ENCODE measurements at regions not wholly inside any gene's neighbourhood (a gene's known extent, or its start where the extent isn't known, plus 50 kb on each side); places are given as distances from the start of the nearest gene placed in this dataset.
"Not testable (repeated sequence)": the region's sequence is repeated elsewhere in the genome, so short reads cannot be mapped to it uniquely, and the experiment has no call there.

DNA sequence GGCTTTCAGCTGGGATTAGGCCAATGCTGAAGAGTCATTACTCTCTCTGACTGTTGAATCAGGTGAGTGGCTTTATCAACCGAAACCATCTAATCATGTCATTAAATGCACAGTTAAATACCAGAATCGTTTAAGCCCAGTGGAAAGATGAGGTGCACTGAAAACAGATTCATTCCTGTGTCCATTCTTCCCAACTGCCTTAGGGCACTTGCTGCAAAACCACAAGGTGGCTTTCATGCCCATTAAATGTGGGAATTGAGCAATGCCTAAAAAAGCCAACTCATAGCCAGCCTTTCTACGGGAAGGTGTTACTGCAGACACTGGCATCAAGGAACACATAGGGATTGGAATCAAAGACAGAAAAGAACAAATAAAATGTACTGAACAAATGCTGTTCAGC is 246.3 kb upstream of the NBPF12 start:
- TF ChIP-seq, protein P1, sequence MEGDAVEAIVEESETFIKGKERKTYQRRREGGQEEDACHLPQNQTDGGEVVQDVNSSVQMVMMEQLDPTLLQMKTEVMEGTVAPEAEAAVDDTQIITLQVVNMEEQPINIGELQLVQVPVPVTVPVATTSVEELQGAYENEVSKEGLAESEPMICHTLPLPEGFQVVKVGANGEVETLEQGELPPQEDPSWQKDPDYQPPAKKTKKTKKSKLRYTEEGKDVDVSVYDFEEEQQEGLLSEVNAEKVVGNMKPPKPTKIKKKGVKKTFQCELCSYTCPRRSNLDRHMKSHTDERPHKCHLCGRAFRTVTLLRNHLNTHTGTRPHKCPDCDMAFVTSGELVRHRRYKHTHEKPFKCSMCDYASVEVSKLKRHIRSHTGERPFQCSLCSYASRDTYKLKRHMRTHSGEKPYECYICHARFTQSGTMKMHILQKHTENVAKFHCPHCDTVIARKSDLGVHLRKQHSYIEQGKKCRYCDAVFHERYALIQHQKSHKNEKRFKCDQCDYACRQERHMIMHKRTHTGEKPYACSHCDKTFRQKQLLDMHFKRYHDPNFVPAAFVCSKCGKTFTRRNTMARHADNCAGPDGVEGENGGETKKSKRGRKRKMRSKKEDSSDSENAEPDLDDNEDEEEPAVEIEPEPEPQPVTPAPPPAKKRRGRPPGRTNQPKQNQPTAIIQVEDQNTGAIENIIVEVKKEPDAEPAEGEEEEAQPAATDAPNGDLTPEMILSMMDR (IDR thresholded peaks at IDR 0.05), result not testable (repeated sequence)
- TF ChIP-seq SIN3A (IDR thresholded peaks at IDR 0.05; ENCODE audit: borderline replicate concordance, insufficient read depth, low read depth, low read length); POLR2AphosphoS5 (IDR thresholded peaks at IDR 0.05; ENCODE audit: low read depth, low read length); TCF7L2 (IDR thresholded peaks at IDR 0.05; ENCODE audit: low read depth, low read length): not testable (repeated sequence)
